HEK293 (cell line): ENCODE measurements at regions not wholly inside any gene's neighbourhood (a gene's known extent, or its start where the extent isn't known, plus 50 kb on each side); places are given as distances from the start of the nearest gene placed in this dataset.
"Not testable (repeated sequence)": the region's sequence is repeated elsewhere in the genome, so short reads cannot be mapped to it uniquely, and the experiment has no call there.

Experiments used
- CTCF ChIA-PET: fragments of 350-600 bp; formaldehyde crosslinking; extraction: SDS; loops from one replicate; lab custom pipeline; 2021; ENCODE audit warnings: antibody characterized with exemption; lab: Yijun Ruan, JAX
- POLR2A ChIA-PET: fragments of 300-600 bp; formaldehyde crosslinking; extraction: SDS; loops from one replicate; lab custom pipeline; 2020; ENCODE audit warnings: antibody characterized with exemption, inconsistent platforms; lab: Yijun Ruan, JAX
- H3K27ac ChIP-seq: fragments of 200-500 bp; sonication (Bioruptor generic); 2 replicates; pipeline ENCODE4 v1.5.1; 2014; ENCODE audit warnings: low read depth, low read length, control low read depth, inconsistent platforms; ENCODE audit errors: extremely low read depth
- H3K36me3 ChIP-seq, 2 experiments: fragments of 200-500 bp in 1 of 2; sonication (Bioruptor generic) in 1 of 2; 1 replicate in 1 of 2; 2 replicates in 1 of 2; pipeline ENCODE4 v1.5.1; 2014 to 2017; ENCODE audit warnings: inconsistent platforms in 2 of 2, low read length in 2 of 2; ENCODE audit not compliant: control insufficient read depth in 2 of 2, insufficient read depth in 1 of 2
- H3K4me1 ChIP-seq: fragments of 200-500 bp; sonication (Bioruptor generic); 2 replicates; pipeline ENCODE4 v1.5.1; 2014; ENCODE audit warnings: mild to moderate bottlenecking, low read length, inconsistent platforms; ENCODE audit not compliant: control insufficient read depth, insufficient read depth
- H3K4me3 ChIP-seq: 2 replicates; pipeline ENCODE4 v1.5.1; 2011; ENCODE audit warnings: low read depth, mild to moderate bottlenecking, control low read depth, low read length, moderate library complexity
- H3K9me3 ChIP-seq: fragments of 200-500 bp; sonication (Bioruptor generic); 2 replicates; pipeline ENCODE4 v1.5.1; 2014; ENCODE audit warnings: low read depth, low read length, inconsistent platforms; ENCODE audit not compliant: control insufficient read depth, insufficient read depth
- CTCF ChIP-seq: fragments of 450-650 bp; formaldehyde crosslinking; IDR thresholded peaks from 2 replicates; pipeline ENCODE4 v1.5.1; 2016; ENCODE audit warnings: missing biosample characterization, missing genetic modification characterization
- GLIS1 ChIP-seq: fragments of 450-650 bp; formaldehyde crosslinking; IDR thresholded peaks from 2 replicates; pipeline ENCODE4 v1.5.1; 2016; ENCODE audit warnings: missing biosample characterization, missing genetic modification characterization
- SETDB1 ChIP-seq: IDR thresholded peaks from one replicate; pipeline ENCODE4 v1.6.1; 2017; ENCODE audit warnings: mild to moderate bottlenecking, low read length, moderate library complexity, mixed read lengths; ENCODE audit not compliant: insufficient read length
- SP7 ChIP-seq: fragments of 450-650 bp; formaldehyde crosslinking; IDR thresholded peaks from 2 replicates; pipeline ENCODE4 v1.5.1; 2016; ENCODE audit warnings: missing biosample characterization, missing genetic modification characterization
- TRIM28 ChIP-seq: IDR thresholded peaks from 2 replicates; pipeline ENCODE4 v1.6.1; 2011; ENCODE audit warnings: low read length, control low read depth, borderline replicate concordance
- ZNF148 ChIP-seq: fragments of 450-650 bp; formaldehyde crosslinking; IDR thresholded peaks from 2 replicates; pipeline ENCODE4 v1.5.0; 2017; ENCODE audit warnings: missing biosample characterization, missing genetic modification characterization, borderline replicate concordance
- ZNF184 ChIP-seq: fragments of 450-650 bp; IDR thresholded peaks from 2 replicates; pipeline ENCODE4 v1.5.1; 2018; ENCODE audit warnings: missing biosample characterization, mild to moderate bottlenecking, missing genetic modification characterization
- ZNF585B ChIP-seq: fragments of 450-650 bp; formaldehyde crosslinking; IDR thresholded peaks from 2 replicates; pipeline ENCODE4 v1.5.1; 2016; ENCODE audit warnings: missing biosample characterization, missing genetic modification characterization
- ZNF747 ChIP-seq: fragments of 450-650 bp; formaldehyde crosslinking; IDR thresholded peaks from 2 replicates; pipeline ENCODE4 v1.5.1; 2016; ENCODE audit warnings: missing biosample characterization, missing genetic modification characterization
- ZNF76 ChIP-seq: fragments of 450-650 bp; formaldehyde crosslinking; IDR thresholded peaks from 2 replicates; pipeline ENCODE4; 2016; ENCODE audit warnings: low read depth, missing biosample characterization, missing genetic modification characterization, borderline replicate concordance
- ZNF768 ChIP-seq: fragments of 450-650 bp; formaldehyde crosslinking; IDR thresholded peaks from 2 replicates; pipeline ENCODE4 v1.5.1; 2018; ENCODE audit warnings: missing biosample characterization, mild to moderate bottlenecking, missing genetic modification characterization
- ZNF777 ChIP-seq: fragments of 450-650 bp; formaldehyde crosslinking; IDR thresholded peaks from 2 replicates; pipeline ENCODE4 v1.5.1; 2017; ENCODE audit warnings: missing biosample characterization, missing genetic modification characterization, borderline replicate concordance
- ZNF837 ChIP-seq: fragments of 450-650 bp; formaldehyde crosslinking; IDR thresholded peaks from 2 replicates; pipeline ENCODE4 v1.5.1; 2016; ENCODE audit warnings: missing biosample characterization, missing genetic modification characterization
- ZXDB ChIP-seq: fragments of 450-650 bp; formaldehyde crosslinking; IDR thresholded peaks from 2 replicates; pipeline ENCODE4 v1.5.1; 2016; ENCODE audit warnings: missing biosample characterization, missing genetic modification characterization
- TF ChIP-seq, protein P1 (sequence below): fragments of 450-650 bp; formaldehyde crosslinking; IDR thresholded peaks from 2 replicates; pipeline ENCODE4 v1.5.1; 2016; ENCODE audit warnings: missing biosample characterization, missing genetic modification characterization

GRCh38 chr2:221726894-221727513 is 154.9 kb upstream of the EPHA4 start (continued):
- TF ChIP-seq CTCF (tag by site-specific recombination) (no peak), GLIS1 (tag by site-specific recombination) (no peak)

- H3K4me3 ChIP-seq = no peak overlapping the region
- CTCF ChIA-PET = no interaction called here
- no peak overlapping the region for H3K27ac ChIP-seq
- POLR2A ChIA-PET = interaction anchor here (0.6 kb wide), 1 partner anchor 22 kb away, joined by 4 read pairs; no protein-coding TSS in a partner anchor
- no peaks in the 10 kb centered on the region for H3K4me1 ChIP-seq
- TF ChIP-seq ZXDB (tag by site-specific recombination) = no peak
- TF ChIP-seq ZNF777 (tag by site-specific recombination) = no peak
- no peak for TF ChIP-seq ZNF837
- TF ChIP-seq ZNF148 = no peak
- TF ChIP-seq SP7 (tag by site-specific recombination) = no peak
- TF ChIP-seq ZNF76 (tag by site-specific recombination) = no peak
- no peak for TF ChIP-seq SETDB1
- TF ChIP-seq ZNF768 (tag by site-specific recombination) = no peak
- no peak for TF ChIP-seq ZNF747 (tag by site-specific recombination)
- TF ChIP-seq ZNF184 (tag by site-specific recombination) = no peak
- no peak for TF ChIP-seq TRIM28
- TF ChIP-seq, protein P1, sequence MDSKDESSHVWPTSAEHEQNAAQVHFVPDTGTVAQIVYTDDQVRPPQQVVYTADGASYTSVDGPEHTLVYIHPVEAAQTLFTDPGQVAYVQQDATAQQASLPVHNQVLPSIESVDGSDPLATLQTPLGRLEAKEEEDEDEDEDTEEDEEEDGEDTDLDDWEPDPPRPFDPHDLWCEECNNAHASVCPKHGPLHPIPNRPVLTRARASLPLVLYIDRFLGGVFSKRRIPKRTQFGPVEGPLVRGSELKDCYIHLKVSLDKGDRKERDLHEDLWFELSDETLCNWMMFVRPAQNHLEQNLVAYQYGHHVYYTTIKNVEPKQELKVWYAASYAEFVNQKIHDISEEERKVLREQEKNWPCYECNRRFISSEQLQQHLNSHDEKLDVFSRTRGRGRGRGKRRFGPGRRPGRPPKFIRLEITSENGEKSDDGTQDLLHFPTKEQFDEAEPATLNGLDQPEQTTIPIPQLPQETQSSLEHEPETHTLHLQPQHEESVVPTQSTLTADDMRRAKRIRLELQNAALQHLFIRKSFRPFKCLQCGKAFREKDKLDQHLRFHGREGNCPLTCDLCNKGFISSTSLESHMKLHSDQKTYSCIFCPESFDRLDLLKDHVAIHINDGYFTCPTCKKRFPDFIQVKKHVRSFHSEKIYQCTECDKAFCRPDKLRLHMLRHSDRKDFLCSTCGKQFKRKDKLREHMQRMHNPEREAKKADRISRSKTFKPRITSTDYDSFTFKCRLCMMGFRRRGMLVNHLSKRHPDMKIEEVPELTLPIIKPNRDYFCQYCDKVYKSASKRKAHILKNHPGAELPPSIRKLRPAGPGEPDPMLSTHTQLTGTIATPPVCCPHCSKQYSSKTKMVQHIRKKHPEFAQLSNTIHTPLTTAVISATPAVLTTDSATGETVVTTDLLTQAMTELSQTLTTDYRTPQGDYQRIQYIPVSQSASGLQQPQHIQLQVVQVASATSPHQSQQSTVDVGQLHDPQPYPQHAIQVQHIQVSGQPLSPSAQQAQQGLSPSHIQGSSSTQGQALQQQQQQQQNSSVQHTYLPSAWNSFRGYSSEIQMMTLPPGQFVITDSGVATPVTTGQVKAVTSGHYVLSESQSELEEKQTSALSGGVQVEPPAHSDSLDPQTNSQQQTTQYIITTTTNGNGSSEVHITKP (tag by site-specific recombination) = no peak
- TF ChIP-seq, all 188 proteins: peak for 0
- Histone ChIP-seq H3K36me3 (no peaks in the 10 kb centered on the region), H3K9me3 (no peaks in the 10 kb centered on the region)
These were observed 152.6 kb upstream of the EPHA4 start for GRCh38 chr2:221724631-221725203.

DNA sequence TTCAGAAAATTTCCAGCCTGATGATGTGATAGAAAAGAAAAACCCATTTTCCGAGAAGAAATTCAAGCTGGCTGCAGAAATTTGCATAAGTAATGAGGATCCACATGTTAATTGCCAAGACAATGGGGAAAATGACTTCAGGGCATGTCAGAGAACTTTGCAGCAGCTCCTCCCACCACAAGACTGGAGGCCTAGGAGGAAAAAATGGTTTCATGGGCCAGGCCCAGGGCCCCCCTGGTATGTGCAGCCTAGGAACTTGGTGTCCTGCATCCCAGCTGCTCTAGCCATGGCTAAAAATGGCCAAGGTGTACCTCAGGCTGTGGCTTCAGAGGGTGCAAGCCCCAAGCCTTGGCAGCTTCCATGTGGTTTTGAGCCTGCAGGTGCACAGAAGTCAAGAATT is 152.0 kb upstream of the EPHA4 start:
- TF ChIP-seq ZNF585B (tag by site-specific recombination) = peak; percentile 78
- TF ChIP-seq, all 188 proteins: peak for 1; not testable (repeated sequence) for 187
- H3K36me3 ChIP-seq, H3K27ac ChIP-seq, POLR2A ChIA-PET, H3K4me3 ChIP-seq, H3K4me1 ChIP-seq, H3K9me3 ChIP-seq: not testable (repeated sequence)
- CTCF ChIA-PET = interaction anchor here (0.6 kb wide), 1 partner anchor 623 kb away, joined by 3 read pairs; no protein-coding TSS in a partner anchor
